ENCODE measurements at regions not wholly inside any gene's neighbourhood (a gene's known extent, or its start where the extent isn't known, plus 50 kb on each side); places are given as distances from the start of the nearest gene placed in this dataset.

- intact Hi-C loops (cut with DNase I, micrococcal nuclease), result no loop called here
Observed at GRCh38 chr11:19403196-19403895, 162.6 kb upstream of the E2F8 start.

GRCh38 chr11:19400296-19400695 is 159.6 kb upstream of the E2F8 start:
- Mint-ChIP-seq H3K4me1 (no peaks in the 10 kb centered on the region), H3K4me3 (no peak overlapping the region), H3K9me3 (ENCODE audit: low read depth) (no peaks in the 10 kb centered on the region), H3K36me3 (ENCODE audit: low read depth) (no peaks in the 10 kb centered on the region), H3K27ac (no peak overlapping the region), H3K27me3 (peaks cover 14% of the 10 kb centered on the region)
- no peak for DNase-seq
- intact Hi-C loops (cut with DNase I, micrococcal nuclease), result no loop called here
- no peak for ATAC-seq
- POLR2A ChIA-PET, result no interaction called here
- CTCF ChIA-PET, result interaction anchor here (0.8 kb wide), 1 partner anchor 9 kb away, joined by 3 read pairs; no protein-coding TSS in a partner anchor

More at GRCh38 chr11:19403196-19403895, 162.6 kb upstream of the E2F8 start:
- peaks cover 19% of the 10 kb centered on the region for H3K27me3 Mint-ChIP-seq
- H3K27ac Mint-ChIP-seq, result no peak overlapping the region
- no peak overlapping the region for H3K4me3 Mint-ChIP-seq
- no peak for DNase-seq
- H3K4me1 Mint-ChIP-seq, result no peaks in the 10 kb centered on the region
- no peaks in the 10 kb centered on the region for H3K9me3 Mint-ChIP-seq (ENCODE audit: low read depth)
- ChIA-PET POLR2A (no interaction called here), CTCF (no interaction called here)
- ATAC-seq, result no peak
- no peaks in the 10 kb centered on the region for H3K36me3 Mint-ChIP-seq (ENCODE audit: low read depth)

GRCh38 chr11:19398772-19399527 is 158.2 kb upstream of the E2F8 start:
- no peak overlapping the region for H3K27ac Mint-ChIP-seq
- H3K4me3 Mint-ChIP-seq, result no peak overlapping the region
- intact Hi-C loops (cut with DNase I, micrococcal nuclease), result no loop called here
- H3K36me3 Mint-ChIP-seq (ENCODE audit: low read depth), result no peaks in the 10 kb centered on the region
- ATAC-seq, result no peak
- peaks cover 17% of the 10 kb centered on the region for H3K27me3 Mint-ChIP-seq
- CTCF ChIA-PET, result no interaction called here
- no peak for DNase-seq
- H3K9me3 Mint-ChIP-seq (ENCODE audit: low read depth), result no peaks in the 10 kb centered on the region
- POLR2A ChIA-PET, result no interaction called here
- H3K4me1 Mint-ChIP-seq, result peaks cover 4% of the 10 kb centered on the region

- intact Hi-C loops (cut with DNase I, micrococcal nuclease), result no loop called here
- H3K4me1 Mint-ChIP-seq, result peaks cover 4% of the 10 kb centered on the region
- no peak for ATAC-seq
- no peak for DNase-seq
- POLR2A ChIA-PET, result no interaction called here
- CTCF ChIA-PET, result no interaction called here
- no peaks in the 10 kb centered on the region for H3K36me3 Mint-ChIP-seq (ENCODE audit: low read depth)
- H3K27me3 Mint-ChIP-seq, result peaks cover 11% of the 10 kb centered on the region
- no peak overlapping the region for H3K4me3 Mint-ChIP-seq
- H3K27ac Mint-ChIP-seq, result no peak overlapping the region
- no peaks in the 10 kb centered on the region for H3K9me3 Mint-ChIP-seq (ENCODE audit: low read depth)
Observed at GRCh38 chr11:19398273-19398672, 157.5 kb upstream of the E2F8 start.

- ATAC-seq, result no peak
- Mint-ChIP-seq H3K4me3 (no peak overlapping the region), H3K27ac (no peak overlapping the region), H3K27me3 (peaks cover 14% of the 10 kb centered on the region), H3K9me3 (ENCODE audit: low read depth) (peaks cover 3% of the 10 kb centered on the region), H3K4me1 (peaks cover 4% of the 10 kb centered on the region), H3K36me3 (ENCODE audit: low read depth) (no peaks in the 10 kb centered on the region)
- no peak for DNase-seq
- ChIA-PET POLR2A (no interaction called here), CTCF (no interaction called here)
- intact Hi-C loops (cut with DNase I, micrococcal nuclease), result no loop called here
Observed at GRCh38 chr11:19395050-19395449, 154.3 kb upstream of the E2F8 start.

- Mint-ChIP-seq H3K36me3 (ENCODE audit: low read depth) (no peaks in the 10 kb centered on the region), H3K9me3 (ENCODE audit: low read depth) (peaks cover 3% of the 10 kb centered on the region), H3K27me3 (peaks cover 14% of the 10 kb centered on the region), H3K27ac (no peak overlapping the region), H3K4me3 (no peak overlapping the region), H3K4me1 (peaks cover 4% of the 10 kb centered on the region)
- intact Hi-C loops (cut with DNase I, micrococcal nuclease), result loop anchor here in 1 of 2 experiments (1.0 kb wide), 1 partner anchor 48 kb away; no protein-coding TSS in a partner anchor
- ChIA-PET CTCF (interaction anchor here (0.9 kb wide), 1 partner anchor 170 kb away, joined by 3 read pairs; no protein-coding TSS in a partner anchor), POLR2A (no interaction called here)
- ATAC-seq (peak; percentile 91), DNase-seq (peak; percentile 41)
Observed at GRCh38 chr11:19394525-19395016, 153.8 kb upstream of the E2F8 start.

- H3K4me3 Mint-ChIP-seq, result no peak overlapping the region
- ATAC-seq, result no peak
- peaks cover 3% of the 10 kb centered on the region for H3K9me3 Mint-ChIP-seq (ENCODE audit: low read depth)
- CTCF ChIA-PET, result interaction anchor here (0.9 kb wide), 1 partner anchor 170 kb away, joined by 3 read pairs; no protein-coding TSS in a partner anchor
- no peaks in the 10 kb centered on the region for H3K36me3 Mint-ChIP-seq (ENCODE audit: low read depth)
- H3K4me1 Mint-ChIP-seq, result peaks cover 4% of the 10 kb centered on the region
- H3K27me3 Mint-ChIP-seq, result peaks cover 15% of the 10 kb centered on the region
- POLR2A ChIA-PET, result no interaction called here
- intact Hi-C loops (cut with DNase I, micrococcal nuclease), result loop anchor here in 1 of 2 experiments (1.0 kb wide), 1 partner anchor 48 kb away; no protein-coding TSS in a partner anchor
- H3K27ac Mint-ChIP-seq, result no peak overlapping the region
- DNase-seq, result no peak
Observed at GRCh38 chr11:19393941-19394340, 153.2 kb upstream of the E2F8 start.

GRCh38 chr11:19392847-19393518 is 152.2 kb upstream of the E2F8 start:
- ATAC-seq (no peak), DNase-seq (no peak)
- Mint-ChIP-seq H3K4me1 (peaks cover 4% of the 10 kb centered on the region), H3K4me3 (no peak overlapping the region), H3K27ac (no peak overlapping the region), H3K36me3 (ENCODE audit: low read depth) (no peaks in the 10 kb centered on the region), H3K27me3 (peaks cover 16% of the 10 kb centered on the region), H3K9me3 (ENCODE audit: low read depth) (peaks cover 3% of the 10 kb centered on the region)
- intact Hi-C loops (cut with DNase I, micrococcal nuclease), result no loop called here
- POLR2A ChIA-PET, result no interaction called here
- CTCF ChIA-PET, result no interaction called here

- intact Hi-C loops (cut with DNase I, micrococcal nuclease), result no loop called here
- peaks cover 3% of the 10 kb centered on the region for H3K9me3 Mint-ChIP-seq (ENCODE audit: low read depth)
- CTCF ChIA-PET, result no interaction called here
- peaks cover 17% of the 10 kb centered on the region for H3K27me3 Mint-ChIP-seq
- no peak overlapping the region for H3K4me3 Mint-ChIP-seq
- H3K4me1 Mint-ChIP-seq, result peaks cover 4% of the 10 kb centered on the region
- no peaks in the 10 kb centered on the region for H3K36me3 Mint-ChIP-seq (ENCODE audit: low read depth)
- DNase-seq (no peak), ATAC-seq (no peak)
- no peak overlapping the region for H3K27ac Mint-ChIP-seq
- POLR2A ChIA-PET, result no interaction called here
Observed at GRCh38 chr11:19392321-19392720, 151.6 kb upstream of the E2F8 start.

- Mint-ChIP-seq H3K36me3 (ENCODE audit: low read depth) (no peaks in the 10 kb centered on the region), H3K4me3 (no peak overlapping the region), H3K4me1 (peaks cover 4% of the 10 kb centered on the region), H3K27me3 (peaks cover 23% of the 10 kb centered on the region), H3K27ac (no peak overlapping the region), H3K9me3 (ENCODE audit: low read depth) (peaks cover 3% of the 10 kb centered on the region)
- ChIA-PET POLR2A (no interaction called here), CTCF (no interaction called here)
- ATAC-seq, result no peak
- intact Hi-C loops (cut with DNase I, micrococcal nuclease), result no loop called here
- DNase-seq, result no peak
Observed at GRCh38 chr11:19391652-19392051, 150.9 kb upstream of the E2F8 start.

GRCh38 chr11:19391026-19391425 is 150.3 kb upstream of the E2F8 start:
- DNase-seq, result no peak
- Mint-ChIP-seq H3K27ac (no peak overlapping the region), H3K4me3 (no peak overlapping the region), H3K36me3 (ENCODE audit: low read depth) (no peaks in the 10 kb centered on the region), H3K9me3 (ENCODE audit: low read depth) (peaks cover 3% of the 10 kb centered on the region), H3K4me1 (peaks cover 4% of the 10 kb centered on the region), H3K27me3 (peaks cover 24% of the 10 kb centered on the region)
- intact Hi-C loops (cut with DNase I, micrococcal nuclease), result no loop called here
- POLR2A ChIA-PET, result no interaction called here
- no peak for ATAC-seq
- CTCF ChIA-PET, result interaction anchor here (0.7 kb wide), 2 partner anchors 10 to 20 kb away, joined by 3 read pairs; no protein-coding TSS in a partner anchor

All from activated CD4-positive, alpha-beta T cell treated with anti-CD3 and anti-CD28 coated beads for 36 hours (primary cell).